ENCODE measurements at regions not wholly inside any gene's neighbourhood (a gene's known extent, or its start where the extent isn't known, plus 50 kb on each side); places are given as distances from the start of the nearest gene placed in this dataset.

- no peak for DNase-seq (ENCODE audit: low read depth)
- no peak overlapping the region for H3K4me3 ChIP-seq (ENCODE audit: low read depth, low read length)
- no peak for TF ChIP-seq CTCF (IDR thresholded peaks at IDR 0.05; ENCODE audit: insufficient read depth, low read depth, low read length)
Measured at GRCh38 chr1:191025896-191026642, 548.4 kb upstream of the BRINP3 start.

DNA sequence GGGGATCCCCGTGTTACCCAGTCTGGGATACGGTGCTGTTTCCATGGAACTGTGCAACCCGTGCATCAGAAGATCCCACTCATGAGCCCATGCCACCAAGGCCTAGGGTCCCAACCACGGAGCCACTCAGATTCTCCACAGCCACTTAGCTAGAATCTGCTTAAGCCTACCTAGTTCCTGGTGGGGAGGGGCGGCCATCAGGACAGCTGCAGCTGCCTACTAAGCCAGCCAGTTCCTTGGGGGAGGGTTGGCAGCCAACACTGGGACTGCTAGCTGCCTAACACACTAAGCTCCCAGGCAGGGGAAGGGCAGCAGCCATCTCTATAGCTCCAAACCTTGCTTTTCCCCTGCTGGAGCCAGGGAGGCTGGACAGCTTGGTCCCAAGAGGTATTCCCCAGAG is 549.2 kb upstream of the BRINP3 start:
- no peak for DNase-seq (ENCODE audit: low read depth)
- no peak overlapping the region for H3K4me3 ChIP-seq (ENCODE audit: low read depth, low read length)
- no peak for TF ChIP-seq CTCF (IDR thresholded peaks at IDR 0.05; ENCODE audit: insufficient read depth, low read depth, low read length)

DNA sequence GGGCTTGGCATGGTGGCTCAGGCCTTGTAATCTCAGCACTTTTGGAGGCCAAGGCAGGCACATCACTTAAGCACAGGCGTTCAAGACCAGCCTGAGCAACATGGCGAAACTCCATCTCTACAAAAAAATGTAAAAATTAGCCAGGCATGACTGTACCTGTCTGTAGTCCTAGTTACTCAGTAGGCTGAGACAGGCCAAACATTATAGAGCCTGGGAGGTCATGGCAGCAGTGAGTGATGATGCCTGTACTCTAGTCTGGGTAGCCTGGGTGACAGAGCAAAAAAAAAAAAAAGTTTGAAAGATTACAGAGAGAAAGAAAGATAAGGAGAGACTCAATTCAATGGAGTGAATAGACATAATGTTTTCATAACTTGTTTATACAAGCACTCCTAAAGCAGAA is 556.5 kb upstream of the BRINP3 start:
- TF ChIP-seq CTCF (IDR thresholded peaks at IDR 0.05; ENCODE audit: insufficient read depth, low read depth, low read length) = no peak
- no peak for DNase-seq (ENCODE audit: low read depth)
- H3K4me3 ChIP-seq (ENCODE audit: low read depth, low read length) = no peak overlapping the region

- DNase-seq (ENCODE audit: low read depth) = no peak
- no peak for TF ChIP-seq CTCF (IDR thresholded peaks at IDR 0.05; ENCODE audit: insufficient read depth, low read depth, low read length)
Measured at GRCh38 chr1:191043066-191043465, 565.4 kb upstream of the BRINP3 start.

GRCh38 chr1:191049781-191050180 is 572.1 kb upstream of the BRINP3 start:
- no peak for TF ChIP-seq CTCF (IDR thresholded peaks at IDR 0.05; ENCODE audit: insufficient read depth, low read depth, low read length)
- DNase-seq (ENCODE audit: low read depth) = no peak
- no peak overlapping the region for H3K4me3 ChIP-seq (ENCODE audit: low read depth, low read length)

More at GRCh38 chr1:191043066-191043465, 565.4 kb upstream of the BRINP3 start:
- no peak overlapping the region for H3K4me3 ChIP-seq (ENCODE audit: low read depth, low read length)

DNA sequence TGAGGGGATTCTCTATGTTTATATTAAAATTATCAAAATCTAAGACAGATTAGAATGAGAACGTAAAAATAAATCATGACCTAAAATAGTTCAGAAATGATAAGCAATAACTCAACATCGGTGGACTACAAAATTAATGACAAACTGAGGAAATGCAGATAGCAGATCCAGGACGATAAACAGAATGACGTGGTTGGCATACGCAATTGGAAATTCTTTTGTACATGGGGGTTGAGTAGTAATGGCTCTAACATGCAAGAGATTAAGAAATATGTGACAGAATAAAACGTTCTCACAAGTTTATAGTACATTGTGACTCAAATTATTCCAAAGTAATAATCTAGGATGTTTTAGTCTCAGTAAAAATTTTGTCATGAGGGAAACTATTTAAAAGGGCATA is 575.2 kb upstream of the BRINP3 start:
- no peak for DNase-seq (ENCODE audit: low read depth)
- H3K4me3 ChIP-seq (ENCODE audit: low read depth, low read length) = no peak overlapping the region
- no peak for TF ChIP-seq CTCF (IDR thresholded peaks at IDR 0.05; ENCODE audit: insufficient read depth, low read depth, low read length)

DNA sequence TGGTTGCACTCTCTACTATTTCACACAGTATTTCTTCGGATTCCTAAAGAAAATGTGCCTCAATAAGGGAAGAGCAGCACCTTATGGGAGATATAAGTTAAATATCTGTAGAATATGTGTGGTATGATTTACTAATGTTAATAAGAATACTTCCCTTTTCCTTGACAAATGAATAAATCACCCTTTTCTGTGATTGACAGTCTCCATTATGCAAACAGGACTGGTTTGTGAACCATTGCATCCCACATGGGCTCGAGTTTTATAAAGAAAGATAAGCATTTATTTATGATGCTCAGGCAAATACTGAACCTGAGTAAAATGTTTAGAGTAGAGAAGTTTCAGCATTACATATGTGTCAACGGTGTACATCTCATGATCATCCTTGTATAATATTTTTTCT is 587.7 kb upstream of the BRINP3 start:
- no peak for TF ChIP-seq CTCF (IDR thresholded peaks at IDR 0.05; ENCODE audit: insufficient read depth, low read depth, low read length)
- DNase-seq (ENCODE audit: low read depth) = no peak
- no peak overlapping the region for H3K4me3 ChIP-seq (ENCODE audit: low read depth, low read length)
